Parathyroid adenoma (tissue), 2 donors: ENCODE measurements at regions not wholly inside any gene's neighbourhood (a gene's known extent, or its start where the extent isn't known, plus 50 kb on each side); places are given as distances from the start of the nearest gene placed in this dataset.

Experiments used
- H2AFZ ChIP-seq: fragments of 300-600 bp; sonication (generic); one replicate; pipeline ENCODE4 v1.7.0; 2017; ENCODE audit warnings: antibody characterized with exemption, mild to moderate bottlenecking
- H3K27ac ChIP-seq: fragments of 300-600 bp; sonication (generic); one replicate; pipeline ENCODE4 v1.7.0; 2017
- H3K27me3 ChIP-seq: fragments of 300-600 bp; sonication (generic); one replicate; pipeline ENCODE4 v1.7.0; 2017; ENCODE audit warnings: low read length; ENCODE audit not compliant: control insufficient read depth, insufficient read depth
- H3K36me3 ChIP-seq: fragments of 300-600 bp; sonication (generic); one replicate; pipeline ENCODE4 v1.7.0; 2017; ENCODE audit warnings: low read length; ENCODE audit not compliant: control insufficient read depth, insufficient read depth
- H3K4me1 ChIP-seq: fragments of 300-600 bp; sonication (generic); one replicate; pipeline ENCODE4 v1.7.0; 2017; ENCODE audit warnings: control low read depth
- H3K4me2 ChIP-seq: fragments of 300-600 bp; sonication (generic); one replicate; pipeline ENCODE4 v1.7.0; 2017; ENCODE audit warnings: low read length
- H3K4me3 ChIP-seq: fragments of 300-600 bp; sonication (generic); one replicate; pipeline ENCODE4 v1.7.0; 2017; ENCODE audit warnings: low read depth, low read length
- H3K79me2 ChIP-seq: fragments of 300-600 bp; sonication (generic); one replicate; pipeline ENCODE4 v1.7.0; 2017; ENCODE audit warnings: control low read depth
- H3K9ac ChIP-seq: fragments of 300-600 bp; sonication (generic); one replicate; pipeline ENCODE4 v1.7.0; 2017; ENCODE audit warnings: mild to moderate bottlenecking
- H3K9me3 ChIP-seq: fragments of 300-600 bp; sonication (generic); one replicate; pipeline ENCODE4 v1.7.0; 2017; ENCODE audit warnings: low read length; ENCODE audit not compliant: control insufficient read depth
- CTCF ChIP-seq: fragments of 300-600 bp; sonication (generic); IDR thresholded peaks from one replicate; pipeline ENCODE4 v1.7.0; 2017; ENCODE audit warnings: antibody characterized with exemption, mild to moderate bottlenecking
- donor health status: primary hyperparathyroidism.

DNA sequence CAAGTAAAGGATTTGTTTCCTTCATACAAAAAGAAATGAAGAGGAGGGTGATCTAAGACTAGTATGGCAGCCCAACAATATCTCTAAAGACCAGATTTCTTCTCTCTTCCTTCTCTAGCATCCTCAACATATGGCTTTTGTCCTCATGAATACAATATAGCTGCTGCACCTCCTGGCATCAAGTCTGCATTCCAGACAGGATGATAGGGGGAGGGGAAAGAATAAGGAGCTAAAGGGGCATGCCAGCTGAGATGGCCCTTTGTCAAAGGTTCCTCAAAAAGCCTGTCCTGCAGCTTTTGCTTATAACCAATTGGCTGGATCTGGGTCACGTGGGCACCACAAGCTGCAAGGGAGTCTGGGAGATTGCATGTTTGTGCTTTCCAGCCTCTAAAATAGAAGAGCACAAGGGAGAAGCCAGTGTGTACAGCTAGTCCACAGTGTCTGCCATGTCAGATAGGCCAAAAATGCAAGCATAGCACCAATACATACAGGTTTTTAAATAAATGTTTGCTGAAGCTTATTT is 132.6 kb downstream of the BCOR start:
- H3K9me3 ChIP-seq, result no peaks in the 10 kb centered on the region
- H3K27me3 ChIP-seq, result no peaks in the 10 kb centered on the region
- no peak overlapping the region for H3K9ac ChIP-seq
- TF ChIP-seq CTCF, result no peak
- H2AFZ ChIP-seq, result no peak overlapping the region
- H3K27ac ChIP-seq, result no peak overlapping the region
- H3K4me1 ChIP-seq, result no peaks in the 10 kb centered on the region
- H3K79me2 ChIP-seq, result no peaks in the 10 kb centered on the region
- no peak overlapping the region for H3K4me2 ChIP-seq
- H3K36me3 ChIP-seq, result no peaks in the 10 kb centered on the region
- no peak overlapping the region for H3K4me3 ChIP-seq

- no peak for TF ChIP-seq CTCF
- no peak overlapping the region for H3K27ac ChIP-seq
- no peaks in the 10 kb centered on the region for H3K4me1 ChIP-seq
- no peak overlapping the region for H2AFZ ChIP-seq
- H3K79me2 ChIP-seq, result no peaks in the 10 kb centered on the region
- H3K36me3 ChIP-seq, result no peaks in the 10 kb centered on the region
- H3K4me3 ChIP-seq, result no peak overlapping the region
- no peak overlapping the region for H3K9ac ChIP-seq
- H3K4me2 ChIP-seq, result no peak overlapping the region
- no peaks in the 10 kb centered on the region for H3K9me3 ChIP-seq
- no peaks in the 10 kb centered on the region for H3K27me3 ChIP-seq
These were observed 131.6 kb downstream of the BCOR start for GRCh38 chrX:39966176-39966575.

DNA sequence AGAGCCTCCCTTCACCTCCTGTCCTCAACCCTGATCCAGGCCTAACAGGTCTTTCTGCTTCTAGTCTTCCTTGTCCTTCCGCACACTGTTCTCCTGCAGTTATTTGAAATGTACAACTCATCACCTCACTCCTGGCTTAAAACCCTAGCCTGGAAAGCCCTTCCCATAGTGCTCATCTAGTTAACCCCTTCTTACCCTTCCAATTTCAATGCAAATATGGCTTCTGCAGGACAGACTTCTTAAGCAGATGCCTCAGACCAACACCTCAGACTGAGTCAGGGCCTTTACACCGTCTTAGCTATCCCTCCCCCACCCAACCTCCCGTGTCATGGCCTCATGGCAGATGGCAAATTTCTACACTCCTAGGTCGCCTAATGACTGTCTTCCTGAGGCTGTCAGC is 130.4 kb downstream of the BCOR start:
- H3K27me3 ChIP-seq, result no peaks in the 10 kb centered on the region
- H3K27ac ChIP-seq, result no peak overlapping the region
- H3K4me2 ChIP-seq, result no peak overlapping the region
- H3K79me2 ChIP-seq, result no peaks in the 10 kb centered on the region
- H2AFZ ChIP-seq, result no peak overlapping the region
- no peak overlapping the region for H3K4me3 ChIP-seq
- H3K36me3 ChIP-seq, result no peaks in the 10 kb centered on the region
- H3K9me3 ChIP-seq, result no peaks in the 10 kb centered on the region
- no peak for TF ChIP-seq CTCF
- no peaks in the 10 kb centered on the region for H3K4me1 ChIP-seq
- no peak overlapping the region for H3K9ac ChIP-seq

- Histone ChIP-seq H2AFZ (no peak overlapping the region), H3K27me3 (no peaks in the 10 kb centered on the region), H3K36me3 (no peaks in the 10 kb centered on the region), H3K9ac (no peak overlapping the region), H3K79me2 (no peaks in the 10 kb centered on the region), H3K4me2 (no peak overlapping the region), H3K4me3 (no peak overlapping the region), H3K27ac (peak overlapping the region; percentile 29), H3K9me3 (no peaks in the 10 kb centered on the region), H3K4me1 (no peaks in the 10 kb centered on the region)
- no peak for TF ChIP-seq CTCF
These were observed 128.5 kb downstream of the BCOR start for GRCh38 chrX:39969099-39969818.
